IMR-90 (cell line): ENCODE measurements at regions not wholly inside any gene's neighbourhood (a gene's known extent, or its start where the extent isn't known, plus 50 kb on each side); places are given as distances from the start of the nearest gene placed in this dataset.

Source experiments
- ATAC-seq: fragments of 200-7000 bp; cut with Tn5 transposase; 2 replicates; pipeline ENCODE4 v1.9.1; 2020; ENCODE audit warnings: low read depth, mild to moderate bottlenecking, moderate library complexity
- BruUV-seq: library from RNA; stranded (reverse); fragments of 400-500 nt; replicated peaks from 2 replicates; lab custom pipeline; 2021; lab: Mats Ljungman, UMichigan
- CTCF ChIA-PET: fragments of 300-600 bp; formaldehyde crosslinking; extraction: SDS; loops from one replicate; lab custom pipeline; 2021; ENCODE audit warnings: antibody characterized with exemption; lab: Yijun Ruan, JAX
- POLR2A ChIA-PET: fragments of 300-600 bp; sonication (Branson Sonifier 250); formaldehyde crosslinking; loops from one replicate; lab custom pipeline; 2022; ENCODE audit warnings: antibody characterized with exemption; ENCODE audit not compliant: unreplicated experiment; lab: Charles Lee
- DNase-seq: peaks from one replicate; pipeline ENCODE4 v3.0.0; 2013
- H2AFZ ChIP-seq: replicated peaks from 2 replicates; pipeline ENCODE3; 2013; ENCODE audit warnings: low read length, mild to moderate bottlenecking; ENCODE audit not compliant: poor library complexity
- H2AK5ac ChIP-seq: 2 replicates; pipeline ENCODE4 v1.6.1; 2013; ENCODE audit warnings: low read depth, low read length, inconsistent platforms
- H2AK9ac ChIP-seq: replicated peaks from 2 replicates; pipeline ENCODE3; 2013; ENCODE audit warnings: mild to moderate bottlenecking, low read depth, low read length, moderate library complexity; ENCODE audit not compliant: poor library complexity
- H2BK120ac ChIP-seq: 2 replicates; pipeline ENCODE4 v1.6.1; 2013; ENCODE audit warnings: low read depth, low read length, inconsistent platforms
- H2BK15ac ChIP-seq: 3 replicates; pipeline ENCODE4 v1.6.1; 2013; ENCODE audit warnings: low read depth, low read length, inconsistent platforms
- H2BK20ac ChIP-seq: 2 replicates; pipeline ENCODE4 v1.6.1; 2013; ENCODE audit warnings: low read depth, mild to moderate bottlenecking, inconsistent platforms, low read length, moderate library complexity
- H2BK5ac ChIP-seq: 2 replicates; pipeline ENCODE4 v1.6.1; 2013; ENCODE audit warnings: mild to moderate bottlenecking, low read depth, low read length, inconsistent platforms; ENCODE audit not compliant: poor library complexity, severe bottlenecking
- H3K14ac ChIP-seq: replicated peaks from 2 replicates; pipeline ENCODE4 v1.6.1; 2013; ENCODE audit warnings: low read depth, low read length, inconsistent platforms
- H3K18ac ChIP-seq: 2 replicates; pipeline ENCODE4 v1.6.1; 2013; ENCODE audit warnings: low read depth, low read length, control low read depth
- H3K23ac ChIP-seq: 2 replicates; pipeline ENCODE4 v1.6.1; 2013; ENCODE audit warnings: low read depth, low read length, inconsistent platforms
- H3K27ac ChIP-seq: 2 replicates; pipeline ENCODE4 v1.5.1; 2013; ENCODE audit warnings: mild to moderate bottlenecking, control low read depth, low read length; ENCODE audit not compliant: insufficient read depth
- H3K27me3 ChIP-seq: 2 replicates; pipeline ENCODE4 v1.6.1; 2013; ENCODE audit warnings: low read length; ENCODE audit not compliant: control insufficient read depth, insufficient read depth
- H3K36me3 ChIP-seq: 2 replicates; pipeline ENCODE4 v1.6.1; 2013; ENCODE audit warnings: low read length, mixed read lengths; ENCODE audit not compliant: control insufficient read depth, insufficient read depth
- H3K4ac ChIP-seq: 2 replicates; pipeline ENCODE4 v1.6.1; 2013; ENCODE audit warnings: low read depth, low read length, inconsistent platforms
- H3K4me1 ChIP-seq: 2 replicates; pipeline ENCODE4 v1.6.1; 2013; ENCODE audit warnings: low read length, mixed read lengths; ENCODE audit not compliant: control insufficient read depth, insufficient read depth
- H3K4me2 ChIP-seq: 2 replicates; pipeline ENCODE4 v1.6.1; 2013; ENCODE audit warnings: low read depth, mild to moderate bottlenecking, control low read depth, low read length, moderate library complexity
- H3K4me3 ChIP-seq: 2 replicates; pipeline ENCODE4 v1.5.1; 2013; ENCODE audit warnings: low read depth, mild to moderate bottlenecking, control low read depth, low read length, moderate library complexity; ENCODE audit not compliant: insufficient read depth
- H3K56ac ChIP-seq: 2 replicates; pipeline ENCODE4 v1.6.1; 2013; ENCODE audit warnings: low read length, inconsistent platforms; ENCODE audit not compliant: insufficient read depth; ENCODE audit errors: extremely low read depth
- H3K79me1 ChIP-seq, 2 experiments: 2 replicates each; pipeline ENCODE4 v1.6.1; 2013; ENCODE audit warnings: low read length in 2 of 2, inconsistent platforms in 1 of 2, low read depth in 1 of 2
- H3K9ac ChIP-seq: 2 replicates; pipeline ENCODE4 v1.6.1; 2013; ENCODE audit warnings: low read depth, low read length, control low read depth
- H3K9me1 ChIP-seq: 2 replicates; pipeline ENCODE4 v1.6.1; 2013; ENCODE audit warnings: low read length, inconsistent platforms; ENCODE audit not compliant: insufficient read depth
- H3K9me3 ChIP-seq: 2 replicates; pipeline ENCODE4 v1.6.1; 2013; ENCODE audit warnings: low read length; ENCODE audit not compliant: control insufficient read depth, insufficient read depth
- H4K20me1 ChIP-seq: 2 replicates; pipeline ENCODE4 v1.6.1; 2013; ENCODE audit warnings: low read length, inconsistent platforms; ENCODE audit not compliant: insufficient read depth
- H4K5ac ChIP-seq: 2 replicates; pipeline ENCODE4 v1.6.1; 2013; ENCODE audit warnings: mild to moderate bottlenecking, low read depth, low read length, control low read depth
- H4K8ac ChIP-seq, 2 experiments: 2 replicates each; pipeline ENCODE4 v1.6.1; 2013; ENCODE audit warnings: low read depth in 2 of 2, low read length in 2 of 2, control low read depth in 1 of 2, inconsistent platforms in 1 of 2
- H4K91ac ChIP-seq: 2 replicates; pipeline ENCODE4 v1.6.1; 2013; ENCODE audit warnings: low read depth, low read length, inconsistent platforms; ENCODE audit not compliant: insufficient read depth
- BHLHE40 ChIP-seq: fragments of 150-350 bp; IDR thresholded peaks from 2 replicates; pipeline ENCODE4 v1.6.1; 2016; ENCODE audit warnings: mild to moderate bottlenecking, low read depth, low read length
- CEBPB ChIP-seq: IDR thresholded peaks from 2 replicates; pipeline ENCODE4 v1.6.1; 2012; ENCODE audit warnings: low read depth, low read length, improper control_type of control experiment
- CHD1 ChIP-seq: IDR thresholded peaks from 2 replicates; pipeline ENCODE4 v1.6.1; 2012; ENCODE audit warnings: low read depth, low read length, improper control_type of control experiment
- CTCF ChIP-seq: conservative IDR thresholded peaks from 2 replicates; pipeline ENCODE4 v1.5.1; 2012; ENCODE audit warnings: mild to moderate bottlenecking, low read depth, low read length, improper control_type of control experiment
- ELK1 ChIP-seq: fragments of 150-350 bp; IDR thresholded peaks from 2 replicates; pipeline ENCODE4 v1.6.1; 2016; ENCODE audit warnings: low read depth, mild to moderate bottlenecking, low read length, moderate library complexity, borderline replicate concordance
- FOS ChIP-seq: fragments of 150-350 bp; IDR thresholded peaks from 2 replicates; pipeline ENCODE4 v1.6.1; 2016; ENCODE audit warnings: low read depth, low read length
- MAFK ChIP-seq: IDR thresholded peaks from 2 replicates; pipeline ENCODE4 v1.6.1; 2012; ENCODE audit warnings: low read depth, low read length, improper control_type of control experiment
- MAZ ChIP-seq: IDR thresholded peaks from 2 replicates; pipeline ENCODE4 v1.6.1; 2012; ENCODE audit warnings: low read depth, mild to moderate bottlenecking, low read length, improper control_type of control experiment, moderate library complexity, borderline replicate concordance
- MXI1 ChIP-seq: IDR thresholded peaks from 2 replicates; pipeline ENCODE4 v1.6.1; 2012; ENCODE audit warnings: low read depth, mild to moderate bottlenecking, low read length, moderate library complexity, borderline replicate concordance
- NFE2L2 ChIP-seq: fragments of 150-350 bp; IDR thresholded peaks from 2 replicates; pipeline ENCODE4 v1.6.1; 2016; ENCODE audit warnings: low read depth, mild to moderate bottlenecking, low read length
- POLR2A ChIP-seq: IDR thresholded peaks from 2 replicates; pipeline ENCODE4 v1.6.1; 2012; ENCODE audit warnings: mild to moderate bottlenecking, low read depth, low read length
- RAD21 ChIP-seq: IDR thresholded peaks from 2 replicates; pipeline ENCODE4 v1.6.1; 2012; ENCODE audit warnings: low read length, improper control_type of control experiment
- RCOR1 ChIP-seq: IDR thresholded peaks from 2 replicates; pipeline ENCODE4 v1.6.1; 2012; ENCODE audit warnings: mild to moderate bottlenecking, low read length, improper control_type of control experiment; ENCODE audit not compliant: insufficient replicate concordance
- RFX5 ChIP-seq: IDR thresholded peaks from 2 replicates; pipeline ENCODE4 v1.8.0; 2012; ENCODE audit warnings: low read depth, mild to moderate bottlenecking, low read length, moderate library complexity
- SMC3 ChIP-seq: fragments of 150-350 bp; IDR thresholded peaks from 2 replicates; pipeline ENCODE4 v1.6.1; 2016; ENCODE audit warnings: low read depth, mild to moderate bottlenecking, antibody characterized with exemption, low read length, moderate library complexity
- USF2 ChIP-seq: fragments of 150-350 bp; IDR thresholded peaks from 2 replicates; pipeline ENCODE4 v1.6.1; 2017; ENCODE audit warnings: mild to moderate bottlenecking, antibody characterized with exemption, low read length, low read depth
- WGBS, 2 experiments: methylation state at CpG; one replicate each; pipeline versions ENCODE4 v1.1.5 to v1.1.7; 2013; ENCODE audit warnings: missing lambda C conversion rate in 2 of 2; ENCODE audit not compliant: insufficient read length in 1 of 2; ENCODE audit errors: extremely low coverage in 2 of 2; 5-methylcytosine and 5-hydroxymethylcytosine counted together
- dilution Hi-C: fragments of 300-500 bp; cut with HindIII; formaldehyde crosslinking; loops from one replicate; pipeline ENCODE4 v1.14.3; 2018; ENCODE audit warnings: low sequenced_read_pairs; ENCODE audit not compliant: unreplicated experiment
- in situ Hi-C: fragments of 300-500 bp; cut with MboI; formaldehyde crosslinking; loops from 3 replicates; pipeline ENCODE4 v1.14.3; 2019; ENCODE audit warnings: low sequenced_read_pairs, inconsistent platforms, mixed read lengths
- intact Hi-C: fragments of 100-400 bp; cut with micrococcal nuclease; formaldehyde crosslinking; loops from 2 replicates; pipeline ENCODE4 v1.10.0; 2022

GRCh38 chr5:62137628-62138027 lies 168.4 kb upstream of the KIF2A start:
- H3K18ac ChIP-seq: no peak overlapping the region
- ChIA-PET CTCF (no interaction called here), POLR2A (no interaction called here)
- H4K5ac ChIP-seq: no peak overlapping the region
- no TSS peak for BruUV-seq
- no peak overlapping the region for H2BK15ac ChIP-seq
- no peaks in the 10 kb centered on the region for H3K36me3 ChIP-seq
- H2AFZ ChIP-seq: no peak overlapping the region
- no peaks in the 10 kb centered on the region for H4K20me1 ChIP-seq
- no peak for ATAC-seq
- H3K79me1 ChIP-seq: no peaks in the 10 kb centered on the region
- intact Hi-C loops (no loop called here), in situ Hi-C loops (loop anchor here (25.0 kb wide), 1 partner anchor 1075 kb away; no protein-coding TSS in a partner anchor), dilution Hi-C loops (no loop called here)
- H3K14ac ChIP-seq: no peak overlapping the region
- H3K4ac ChIP-seq: no peak overlapping the region
- no peaks in the 10 kb centered on the region; the same call in 1 of the 2 replicates for H3K27me3 ChIP-seq
- no peak overlapping the region for H2AK5ac ChIP-seq
- no peak for TF ChIP-seq MAFK
- no peak for TF ChIP-seq POLR2A
- TF ChIP-seq NFE2L2: no peak
- TF ChIP-seq USF2: no peak
- no peak for TF ChIP-seq MXI1
- TF ChIP-seq RAD21: no peak
- no peak for TF ChIP-seq SMC3
- TF ChIP-seq RFX5: no peak
- no peak for TF ChIP-seq MAZ
- TF ChIP-seq BHLHE40: no peak
- TF ChIP-seq ELK1: no peak
- TF ChIP-seq CTCF: no peak
- TF ChIP-seq CHD1: no peak
- TF ChIP-seq CEBPB: no peak
- no peak for TF ChIP-seq FOS
- no peak for TF ChIP-seq RCOR1
- H3K9me3 ChIP-seq: no peaks in the 10 kb centered on the region
- H2BK120ac ChIP-seq: no peak overlapping the region
- H3K9ac ChIP-seq: no peak overlapping the region
- H2BK5ac ChIP-seq: no peak overlapping the region
- no peak overlapping the region for H3K4me2 ChIP-seq
- no peak for DNase-seq
- no CpG with 5 or more reads among the region's 2 CpGs for WGBS, 2 experiments
- no peak overlapping the region for H2BK20ac ChIP-seq
- H3K4me3 ChIP-seq: no peak overlapping the region
- H3K23ac ChIP-seq: no peak overlapping the region
- no peaks in the 10 kb centered on the region for H3K9me1 ChIP-seq
- H3K56ac ChIP-seq: no peak overlapping the region
- H4K91ac ChIP-seq: no peak overlapping the region
- no peaks in the 10 kb centered on the region for H3K4me1 ChIP-seq
- no peak overlapping the region for H4K8ac ChIP-seq
- no peak overlapping the region for H2AK9ac ChIP-seq
- H3K27ac ChIP-seq: no peak overlapping the region
